HG03025 (cell line): ENCODE measurements at regions not wholly inside any gene's neighbourhood (a gene's known extent, or its start where the extent isn't known, plus 50 kb on each side); places are given as distances from the start of the nearest gene placed in this dataset.

Experiments used
- ATAC-seq: cut with Tn5 transposase; IDR thresholded peaks from one replicate; pipeline ENCODE4 v1.9.1; 2021; ENCODE audit warnings: mild to moderate bottlenecking, moderate library complexity; ENCODE audit not compliant: unreplicated experiment, low FRiP score

GRCh38 chr2:128752691-128753263 is 434.1 kb upstream of the HS6ST1 start:
- ATAC-seq: no peak

- no peak for ATAC-seq
Measured at GRCh38 chr2:128753321-128753720, 434.7 kb upstream of the HS6ST1 start.

DNA sequence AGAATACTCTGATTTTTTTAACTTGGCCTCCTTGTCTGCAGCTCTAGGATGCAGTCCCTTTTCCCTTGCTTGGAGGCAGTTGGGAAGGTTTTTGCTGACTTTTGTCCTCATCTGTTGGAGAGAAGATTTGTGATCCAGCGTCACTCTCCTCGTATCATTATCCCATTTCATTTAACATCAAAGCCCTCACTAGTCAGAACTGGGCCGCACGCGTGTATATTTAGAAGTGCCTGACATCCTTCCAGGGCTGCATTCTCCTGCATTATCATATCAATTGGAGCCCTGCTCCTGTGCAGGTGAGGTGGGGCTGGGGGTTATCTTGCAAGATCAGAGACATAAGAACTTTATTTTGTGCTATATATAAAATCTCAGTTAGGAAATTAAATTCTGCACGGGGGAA is 435.1 kb upstream of the HS6ST1 start:
- ATAC-seq: no peak

DNA sequence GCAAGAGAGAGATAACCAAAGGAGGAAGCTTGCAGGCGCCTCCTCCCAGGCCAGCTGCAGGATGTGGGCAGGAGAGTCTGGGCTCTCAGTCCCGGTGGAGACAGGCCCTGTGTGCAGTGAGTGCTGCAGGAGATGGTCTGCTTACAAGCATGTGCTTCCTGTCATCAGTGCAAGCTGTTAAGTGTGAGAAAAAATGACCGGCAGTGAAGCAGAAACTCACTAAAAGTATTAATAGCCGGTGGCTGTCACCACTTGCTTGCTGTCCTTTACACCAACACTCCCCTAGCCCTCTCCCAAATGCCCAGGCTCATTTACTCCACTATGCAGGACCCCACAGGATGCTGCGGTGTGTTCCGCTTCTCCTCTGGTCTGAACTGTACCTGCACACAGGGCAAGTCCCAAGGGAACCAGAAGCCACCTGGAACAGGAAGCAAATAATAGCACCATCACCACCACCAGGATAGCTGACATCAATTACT is 435.6 kb upstream of the HS6ST1 start:
- ATAC-seq: peak; percentile 96

- no peak for ATAC-seq
Measured at GRCh38 chr2:128755695-128756364, 437.2 kb upstream of the HS6ST1 start.

- no peak for ATAC-seq
Measured at GRCh38 chr2:128756365-128756717, 437.7 kb upstream of the HS6ST1 start.

DNA sequence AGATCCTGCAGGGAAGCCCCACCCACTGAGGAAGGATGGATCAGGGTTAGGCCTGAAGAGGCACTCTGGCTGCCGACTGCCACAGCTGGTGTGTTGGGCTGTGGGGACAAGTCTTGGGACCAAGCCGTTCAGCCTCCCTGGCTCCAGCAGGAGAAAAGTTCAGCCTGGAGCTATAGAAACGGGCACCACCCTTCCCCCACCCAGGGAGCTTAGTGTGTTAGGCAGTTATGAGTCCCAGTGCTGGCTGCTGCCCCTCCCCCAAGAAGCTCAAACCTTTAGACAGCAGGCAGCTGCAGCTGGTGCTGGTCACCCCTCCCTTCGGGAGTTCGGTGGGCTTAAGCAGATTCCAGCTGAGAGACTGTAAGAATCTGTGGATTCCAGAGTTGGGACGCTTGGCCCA is 447.1 kb upstream of the HS6ST1 start:
- ATAC-seq: no peak

- ATAC-seq: no peak
Measured at GRCh38 chr2:128768041-128768440, 449.4 kb upstream of the HS6ST1 start.

DNA sequence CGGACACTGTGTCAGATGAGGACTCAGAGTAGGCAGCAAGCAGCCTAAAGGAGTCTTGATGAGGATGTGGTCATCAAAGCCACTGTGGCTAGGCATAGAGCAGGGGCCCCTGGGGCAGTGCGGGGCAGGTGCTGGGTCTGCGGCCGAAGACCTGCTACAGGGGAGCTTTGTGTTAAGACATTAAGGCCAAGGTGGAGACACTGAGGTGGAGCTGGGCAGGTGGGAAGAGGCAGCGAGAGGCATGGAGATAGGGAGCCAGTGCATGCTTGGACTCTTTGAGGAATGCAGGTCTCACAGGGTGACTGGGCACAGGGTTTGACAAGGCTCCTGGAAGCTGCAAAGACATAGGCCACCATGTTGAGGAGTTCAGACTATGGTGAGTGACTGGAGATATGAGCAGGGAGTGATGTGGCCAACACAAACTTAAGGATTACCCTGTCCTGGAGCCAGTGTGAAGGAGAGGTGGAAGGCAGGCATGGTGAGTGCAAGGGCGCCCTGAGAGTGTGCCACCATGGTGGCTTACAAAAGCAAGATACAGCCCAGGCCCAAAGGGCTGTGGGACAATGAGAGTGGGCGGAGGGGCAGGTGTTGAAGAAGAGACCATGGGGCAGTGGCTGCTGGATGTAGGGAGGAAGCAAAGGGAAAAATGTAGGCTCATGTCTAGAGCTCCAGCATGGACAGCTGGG is 450.9 kb upstream of the HS6ST1 start:
- ATAC-seq: no peak

DNA sequence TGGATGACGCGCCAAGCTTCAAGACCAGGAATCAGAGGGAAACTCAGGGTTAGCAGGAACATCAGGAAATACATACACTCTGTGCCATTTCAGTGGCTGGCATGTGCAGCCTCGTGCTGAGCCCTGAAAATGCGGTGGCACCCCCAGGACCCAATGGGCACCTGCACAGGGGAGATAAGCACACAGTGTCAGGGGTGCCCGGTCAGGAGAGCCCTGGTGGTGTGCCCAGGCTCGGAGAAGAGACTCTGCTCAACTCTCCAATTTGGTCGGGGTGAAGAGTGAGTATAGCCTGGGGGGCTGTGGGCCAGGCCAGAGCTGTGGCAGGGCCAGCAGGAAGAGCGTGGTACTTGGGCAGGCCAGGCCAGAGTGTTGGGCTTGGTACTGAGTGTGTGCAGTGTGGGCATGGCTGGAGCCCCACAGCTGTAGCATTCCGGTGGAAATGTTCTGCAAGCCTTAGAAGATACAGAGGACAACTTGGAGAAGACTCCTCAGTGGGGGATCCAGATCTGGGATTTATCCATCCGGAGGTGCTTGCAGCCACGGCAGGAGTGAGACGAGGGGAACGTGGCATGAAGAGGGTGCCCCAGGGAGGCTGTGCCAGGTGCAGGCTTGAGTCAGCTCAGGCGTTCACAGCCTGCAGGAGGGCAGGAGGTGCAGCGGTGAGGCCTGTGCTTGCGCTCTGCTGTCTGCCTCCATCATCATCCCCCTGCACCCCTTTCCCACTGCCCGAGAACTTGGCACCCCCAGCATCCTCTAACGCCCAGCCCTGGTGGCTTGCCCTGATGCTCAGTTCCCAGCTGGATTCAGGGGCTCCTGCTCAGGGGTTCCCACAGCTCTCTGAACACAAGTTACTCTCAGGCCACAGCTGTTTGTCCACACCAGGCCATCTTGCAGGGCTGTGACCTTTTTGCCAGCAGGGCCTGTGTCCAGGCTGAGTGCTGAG is 451.7 kb upstream of the HS6ST1 start:
- no peak for ATAC-seq

- ATAC-seq: no peak
Measured at GRCh38 chr2:128771401-128771800, 452.7 kb upstream of the HS6ST1 start.

GRCh38 chr2:128772671-128773070 is 454.0 kb upstream of the HS6ST1 start:
- ATAC-seq: no peak

DNA sequence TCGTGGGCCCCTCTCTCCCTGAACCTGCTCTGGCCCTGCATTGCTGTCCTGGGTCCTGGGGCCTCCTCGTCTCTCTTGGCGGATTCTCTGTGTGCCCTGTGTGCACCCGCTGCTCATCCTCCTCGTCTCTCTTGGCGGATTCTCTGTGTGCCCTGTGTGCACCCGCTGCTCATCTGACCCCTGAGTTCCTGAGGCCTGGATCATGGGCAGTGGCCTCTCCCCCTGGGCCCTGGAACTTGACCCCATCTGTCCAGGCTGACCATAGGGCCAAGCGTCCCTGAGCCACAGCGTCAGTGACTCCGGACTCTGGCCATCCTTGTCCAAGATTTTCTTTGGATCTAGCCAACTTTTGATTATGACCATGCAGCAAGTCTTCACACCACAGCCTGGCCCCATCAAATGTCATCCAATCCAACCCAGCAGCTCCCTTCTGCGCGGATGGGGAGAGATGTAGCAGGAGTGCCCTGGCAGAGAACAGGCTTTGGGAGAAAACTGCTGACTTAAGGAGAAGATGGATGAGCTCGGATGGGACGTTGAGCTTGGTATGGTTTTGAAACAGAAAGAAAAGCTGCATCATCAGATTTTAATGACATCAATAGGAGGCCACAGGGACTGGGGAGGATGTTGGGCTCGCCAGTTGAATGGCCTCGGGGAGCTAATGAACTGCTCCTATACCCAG is 455.1 kb upstream of the HS6ST1 start:
- ATAC-seq: no peak

GRCh38 chr2:128774320-128775216 is 455.9 kb upstream of the HS6ST1 start:
- no peak for ATAC-seq

DNA sequence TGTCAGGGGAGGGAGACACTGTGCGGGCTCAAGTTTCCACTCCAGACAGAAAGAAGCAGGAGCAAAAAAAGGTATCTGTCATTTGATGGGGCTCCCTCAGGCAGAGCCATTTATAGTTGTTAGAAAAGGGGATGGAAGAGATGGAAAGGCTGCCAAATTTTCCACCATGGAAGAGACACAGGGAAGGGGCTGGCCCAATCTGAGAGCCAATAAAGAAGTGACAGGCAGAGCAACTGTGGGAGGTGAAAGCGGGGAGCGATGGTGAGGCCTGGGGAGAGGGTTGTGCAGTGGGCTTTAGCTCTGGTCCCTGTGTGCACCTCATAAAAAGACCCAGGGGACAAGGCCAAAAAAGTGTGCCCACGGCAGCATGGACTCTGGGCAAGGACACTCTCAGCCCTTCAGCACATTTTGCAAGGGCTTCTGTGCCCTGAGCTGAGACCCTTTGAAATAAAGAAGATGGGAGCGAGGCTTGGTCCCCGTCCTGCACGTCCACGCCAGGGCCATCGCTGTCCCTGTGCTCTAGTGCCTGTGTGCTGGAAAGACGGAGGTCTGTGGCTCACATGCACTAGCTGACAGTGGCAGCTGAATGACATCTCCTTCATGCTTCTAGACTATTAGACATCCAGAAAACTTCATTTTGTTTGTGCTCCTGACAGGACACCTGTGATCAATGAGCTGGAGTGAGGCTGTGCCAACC is 456.7 kb upstream of the HS6ST1 start:
- ATAC-seq: no peak

- ATAC-seq: no peak
Measured at GRCh38 chr2:128775914-128776285, 457.2 kb upstream of the HS6ST1 start.

DNA sequence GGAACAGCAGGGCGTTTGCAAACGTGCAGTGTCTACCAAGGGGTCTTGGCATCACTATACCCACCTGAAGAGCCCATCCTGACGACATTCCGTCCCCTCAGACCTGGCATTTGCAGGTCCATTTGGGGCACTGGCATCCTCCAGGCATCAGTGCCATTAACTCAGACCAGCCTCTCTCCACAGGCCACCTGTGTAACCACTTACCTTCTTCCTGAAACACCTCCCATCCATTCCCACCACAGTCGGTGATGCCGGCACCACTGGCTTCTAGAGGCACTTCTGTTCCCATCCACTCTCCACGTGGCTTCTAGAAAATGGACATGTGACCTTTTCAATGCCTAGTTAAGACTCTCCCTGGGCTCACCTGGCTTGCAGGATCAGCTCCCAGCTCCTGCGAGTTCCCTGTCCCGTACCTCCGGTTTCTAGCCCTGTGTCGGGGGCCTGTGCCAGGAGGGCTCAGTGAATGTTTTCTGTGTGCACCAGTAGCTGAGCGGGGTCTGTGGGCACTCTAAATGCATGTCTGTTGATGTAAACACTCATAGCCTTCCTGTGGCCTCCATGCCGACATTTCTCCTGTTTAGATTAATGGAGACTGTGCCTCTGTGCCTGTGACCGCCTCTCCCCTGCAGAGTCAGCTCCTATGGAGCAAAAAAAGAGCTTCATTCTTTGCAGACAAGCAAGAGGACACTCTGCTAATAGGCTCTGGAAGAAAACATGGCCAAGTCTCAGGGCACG is 458.0 kb upstream of the HS6ST1 start:
- no peak for ATAC-seq
